RWPE2 (cell line): ENCODE measurements at regions not wholly inside any gene's neighbourhood (a gene's known extent, or its start where the extent isn't known, plus 50 kb on each side); places are given as distances from the start of the nearest gene placed in this dataset.

ENCODE experiments used
- ATAC-seq: fragments of 200-7000 bp; cut with Tn5 transposase; 3 replicates; pipeline ENCODE4 v1.9.1; 2021; ENCODE audit warnings: low read depth
- DNase-seq: peaks from one replicate; pipeline ENCODE4 v3.0.0-alpha.2; 2020; ENCODE audit warnings: low spot score
- H3K27ac ChIP-seq: fragments of 450-650 bp; 2 replicates; pipeline ENCODE4 v1.5.1; 2017; ENCODE audit warnings: mild to moderate bottlenecking; ENCODE audit not compliant: poor library complexity, severe bottlenecking
- H3K27me3 ChIP-seq: fragments of 250-450 bp; sonication (Bioruptor Pico); 2 replicates; pipeline ENCODE4 v1.5.1; 2021; ENCODE audit warnings: mild to moderate bottlenecking, moderate library complexity; ENCODE audit not compliant: insufficient read depth, poor library complexity, severe bottlenecking
- H3K36me3 ChIP-seq: fragments of 250-450 bp; sonication (Bioruptor Pico); 2 replicates; pipeline ENCODE4 v1.5.1; 2020; ENCODE audit warnings: low read depth, mild to moderate bottlenecking, moderate library complexity
- H3K4me1 ChIP-seq: fragments of 250-450 bp; sonication (Bioruptor Pico); 2 replicates; pipeline ENCODE4 v1.5.1; 2021; ENCODE audit warnings: mild to moderate bottlenecking, moderate library complexity; ENCODE audit not compliant: insufficient read depth, poor library complexity, severe bottlenecking
- H3K4me3 ChIP-seq: fragments of 250-450 bp; sonication (Bioruptor Pico); 2 replicates; pipeline ENCODE4 v1.5.1; 2021; ENCODE audit warnings: mild to moderate bottlenecking, moderate library complexity; ENCODE audit not compliant: severe bottlenecking
- H3K9me3 ChIP-seq: fragments of 250-450 bp; sonication (Bioruptor Pico); 2 replicates; pipeline ENCODE4 v1.5.1; 2021; ENCODE audit warnings: mild to moderate bottlenecking, moderate library complexity; ENCODE audit not compliant: severe bottlenecking
- CTCF ChIP-seq: fragments of 450-650 bp; IDR thresholded peaks from one replicate; pipeline ENCODE4 v1.5.1; 2017; ENCODE audit warnings: mild to moderate bottlenecking, moderate library complexity; ENCODE audit not compliant: poor library complexity, severe bottlenecking

GRCh38 chr1:114310695-114311271, 157.1 kb upstream of the SYT6 start:
- no peak overlapping the region for H3K4me3 ChIP-seq
- no peaks in the 10 kb centered on the region for H3K36me3 ChIP-seq
- H3K27ac ChIP-seq, result no peak overlapping the region
- no peaks in the 10 kb centered on the region for H3K27me3 ChIP-seq
- H3K4me1 ChIP-seq, result no peaks in the 10 kb centered on the region
- H3K9me3 ChIP-seq, result no peaks in the 10 kb centered on the region
- ATAC-seq, result no peak
- TF ChIP-seq CTCF, result no peak
- no peak for DNase-seq

- Histone ChIP-seq H3K9me3 (no peaks in the 10 kb centered on the region), H3K27me3 (peaks cover 3% of the 10 kb centered on the region), H3K4me3 (no peak overlapping the region), H3K27ac (no peak overlapping the region), H3K36me3 (no peaks in the 10 kb centered on the region), H3K4me1 (no peaks in the 10 kb centered on the region)
- ATAC-seq (no peak), DNase-seq (no peak)
- no peak for TF ChIP-seq CTCF
Observed at GRCh38 chr1:114302821-114303220, 149.2 kb upstream of the SYT6 start.

GRCh38 chr1:114299331-114299975, 145.8 kb upstream of the SYT6 start:
- Histone ChIP-seq H3K27me3 (peaks cover 3% of the 10 kb centered on the region), H3K4me1 (no peaks in the 10 kb centered on the region), H3K27ac (no peak overlapping the region), H3K36me3 (no peaks in the 10 kb centered on the region), H3K9me3 (no peaks in the 10 kb centered on the region), H3K4me3 (no peak overlapping the region)
- no peak for TF ChIP-seq CTCF
- ATAC-seq, result no peak
- DNase-seq, result no peak

- Histone ChIP-seq H3K4me1 (no peaks in the 10 kb centered on the region), H3K4me3 (no peak overlapping the region), H3K27ac (no peak overlapping the region), H3K27me3 (peaks cover 8% of the 10 kb centered on the region), H3K9me3 (no peaks in the 10 kb centered on the region), H3K36me3 (no peaks in the 10 kb centered on the region)
- DNase-seq (no peak), ATAC-seq (no peak)
- no peak for TF ChIP-seq CTCF
Observed at GRCh38 chr1:114298008-114298407, 144.3 kb upstream of the SYT6 start.

GRCh38 chr1:114296413-114296812, 142.7 kb upstream of the SYT6 start:
- H3K27me3 ChIP-seq, result peaks cover 8% of the 10 kb centered on the region
- no peak for ATAC-seq

More at GRCh38 chr1:114296413-114296812, 142.7 kb upstream of the SYT6 start:
- Histone ChIP-seq H3K4me3 (no peak overlapping the region), H3K4me1 (no peaks in the 10 kb centered on the region), H3K27ac (no peak overlapping the region), H3K36me3 (no peaks in the 10 kb centered on the region), H3K9me3 (no peaks in the 10 kb centered on the region)
- no peak for DNase-seq
- TF ChIP-seq CTCF, result no peak
